H1 (cell line): ENCODE measurements at regions not wholly inside any gene's neighbourhood (a gene's known extent, or its start where the extent isn't known, plus 50 kb on each side); places are given as distances from the start of the nearest gene placed in this dataset.

Experiments used
- HDAC6 ChIP-seq: IDR thresholded peaks from one replicate; pipeline ENCODE4 v1.7.1; 2012; ENCODE audit warnings: low read depth, mild to moderate bottlenecking, inconsistent platforms, low read length, moderate library complexity
- MAFK ChIP-seq: IDR thresholded peaks from 2 replicates; pipeline ENCODE4 v1.6.1; 2012; ENCODE audit warnings: low read depth, mild to moderate bottlenecking, improper control_type of control experiment, low read length
- POLR2A ChIP-seq, 2 experiments: IDR thresholded peaks; 1 replicate in 1 of 2; 2 replicates in 1 of 2; pipeline ENCODE4 v1.6.1; 2011; ENCODE audit warnings: low read depth in 2 of 2, low read length in 2 of 2, mild to moderate bottlenecking in 2 of 2; ENCODE audit errors: control extremely low read depth in 1 of 2
- RBBP5 ChIP-seq: IDR thresholded peaks from 2 replicates; pipeline ENCODE4 v1.7.1; 2012; ENCODE audit warnings: low read depth, mild to moderate bottlenecking, inconsistent platforms, low read length, moderate library complexity, borderline replicate concordance
- RFX5 ChIP-seq: IDR thresholded peaks from 2 replicates; pipeline ENCODE4 v1.6.1; 2011; ENCODE audit warnings: low read depth, low read length, improper control_type of control experiment, borderline replicate concordance
- RNF2 ChIP-seq: fragments of 200-900, 300-1000 bp; sonication (generic); IDR thresholded peaks from 2 replicates; pipeline ENCODE4 v1.7.1; 2016; ENCODE audit warnings: borderline replicate concordance, low read depth, mild to moderate bottlenecking, antibody characterized with exemption, low read length; ENCODE audit not compliant: poor library complexity, severe bottlenecking; ENCODE audit errors: missing control alignments

- TF ChIP-seq MAFK (no peak), RBBP5 (no peak), POLR2A (IDR thresholded peaks at IDR 0.05; ENCODE audit: control extremely low read depth in 1 of 2, low read depth in 2 of 2, low read length in 2 of 2) (no peak), RNF2 (no peak), RFX5 (no peak), HDAC6 (no peak)
Measured at GRCh38 chr21:20703112-20703767, 295.0 kb upstream of the NCAM2 start (continued).
